ENCODE measurements at regions not wholly inside any gene's neighbourhood (a gene's known extent, or its start where the extent isn't known, plus 50 kb on each side); places are given as distances from the start of the nearest gene placed in this dataset.

- TF ChIP-seq CTCF (CRISPR knock-in tag; IDR thresholded peaks at IDR 0.05), result no peak
- no peak for TF ChIP-seq CREB1 (IDR thresholded peaks at IDR 0.05)
- TF ChIP-seq CREB1 (CRISPR knock-in tag; IDR thresholded peaks at IDR 0.05), result no peak
- TF ChIP-seq E2F1 (CRISPR knock-in tag; IDR thresholded peaks at IDR 0.05), result no peak
- no peak for TF ChIP-seq NCOA2 (CRISPR knock-in tag; IDR thresholded peaks at IDR 0.05)
- TF ChIP-seq CREM (IDR thresholded peaks at IDR 0.05), result no peak
- no peak for TF ChIP-seq CREM (CRISPR knock-in tag; IDR thresholded peaks at IDR 0.05)
- TF ChIP-seq JUND (CRISPR knock-in tag; IDR thresholded peaks at IDR 0.05), result no peak
- TF ChIP-seq ZNF17 (CRISPR knock-in tag; IDR thresholded peaks at IDR 0.05), result no peak
- TF ChIP-seq MYNN (CRISPR knock-in tag; IDR thresholded peaks at IDR 0.05; ENCODE audit: low read depth), result no peak
- no peak for TF ChIP-seq TBL1XR1 (IDR thresholded peaks at IDR 0.05; ENCODE audit: borderline replicate concordance, low read length, partially characterized antibody)
- no peak for TF ChIP-seq REPIN1 (CRISPR knock-in tag; IDR thresholded peaks at IDR 0.05; ENCODE audit: borderline replicate concordance, low read depth)
- no peak for TF ChIP-seq PRMT3 (CRISPR knock-in tag; IDR thresholded peaks at IDR 0.05; ENCODE audit: borderline replicate concordance, low read depth)
- TF ChIP-seq, protein P1, sequence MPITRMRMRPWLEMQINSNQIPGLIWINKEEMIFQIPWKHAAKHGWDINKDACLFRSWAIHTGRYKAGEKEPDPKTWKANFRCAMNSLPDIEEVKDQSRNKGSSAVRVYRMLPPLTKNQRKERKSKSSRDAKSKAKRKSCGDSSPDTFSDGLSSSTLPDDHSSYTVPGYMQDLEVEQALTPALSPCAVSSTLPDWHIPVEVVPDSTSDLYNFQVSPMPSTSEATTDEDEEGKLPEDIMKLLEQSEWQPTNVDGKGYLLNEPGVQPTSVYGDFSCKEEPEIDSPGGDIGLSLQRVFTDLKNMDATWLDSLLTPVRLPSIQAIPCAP (CRISPR knock-in tag; IDR thresholded peaks at IDR 0.05; ENCODE audit: low read depth), result no peak
Observed at GRCh38 chr6:14873781-14874441, 372.0 kb upstream of the JARID2 start.

Data from HepG2 (cell line).